ENCODE measurements at regions not wholly inside any gene's neighbourhood (a gene's known extent, or its start where the extent isn't known, plus 50 kb on each side); places are given as distances from the start of the nearest gene placed in this dataset.

- Histone ChIP-seq H3K4me3 (IDR thresholded peaks at IDR 0.05; ENCODE audit: insufficient read depth, low read depth, low read length) (no peak overlapping the region), H3K4me1 (ENCODE audit: low read depth, poor library complexity, severe bottlenecking) (peaks cover 65% of the 10 kb centered on the region), H3K27me3 (ENCODE audit: insufficient read depth, low read depth) (no peaks in the 10 kb centered on the region), H2AFZ (ENCODE audit: low read depth) (no peak overlapping the region), H4K20me1 (ENCODE audit: insufficient read depth) (no peaks in the 10 kb centered on the region), H3K79me2 (ENCODE audit: insufficient read depth, low read depth) (no peaks in the 10 kb centered on the region), H3K9ac (no peak overlapping the region), H3K36me3 (ENCODE audit: insufficient read depth) (no peaks in the 10 kb centered on the region), H3K4me2 (peak overlapping the region; percentile 31; the same call in 1 of the 2 replicates), H3K27ac (no peak overlapping the region)
- TF ChIP-seq CTCF (conservative IDR thresholded peaks at IDR 0.05; ENCODE audit: low read depth, low read length) = no peak
Measured at GRCh38 chr3:140752499-140752898, 74.6 kb downstream of the TRIM42 start.

DNA sequence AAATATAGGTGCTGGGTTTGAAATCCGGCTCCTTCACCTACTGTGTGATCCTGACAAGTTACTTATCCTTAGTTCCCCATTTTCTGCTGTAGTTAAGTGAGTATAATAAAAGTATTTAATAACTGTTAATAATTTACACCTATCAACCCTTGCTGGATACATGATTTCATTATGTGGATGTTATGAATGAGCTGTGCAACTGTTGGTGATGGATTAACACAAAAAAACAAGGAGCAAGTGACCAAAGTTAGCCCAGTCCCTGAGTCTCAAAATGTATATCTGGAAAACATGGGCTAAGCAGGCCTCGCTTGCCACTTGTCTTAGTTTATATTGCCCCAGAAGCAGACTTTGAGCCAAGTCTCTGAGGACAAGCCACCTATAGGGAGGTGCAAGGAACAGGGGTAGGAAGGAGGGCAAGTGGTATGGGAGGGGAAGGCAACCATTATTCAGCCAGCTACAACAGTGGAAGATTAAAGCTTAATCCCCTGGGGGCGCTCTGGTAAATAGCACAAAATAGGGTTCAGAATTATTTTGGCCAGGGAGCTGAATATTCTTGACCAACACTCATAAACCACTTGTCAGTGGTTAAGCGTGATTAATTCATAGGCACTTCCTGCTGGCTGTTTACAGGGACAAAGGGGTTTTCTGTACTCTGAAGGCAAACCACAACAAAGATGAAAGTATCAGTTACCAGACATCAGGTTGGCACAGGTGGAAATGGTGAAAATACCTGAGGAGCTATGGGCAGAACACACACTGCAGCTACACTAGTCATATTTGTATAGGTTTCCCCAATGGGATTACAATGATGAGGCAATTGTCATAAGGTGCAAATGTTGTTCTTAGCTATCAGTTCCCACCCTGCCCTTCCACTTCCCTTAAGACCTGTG lies 76.2 kb downstream of the TRIM42 start:
- Histone ChIP-seq H3K27me3 (ENCODE audit: insufficient read depth, low read depth) (no peaks in the 10 kb centered on the region), H4K20me1 (ENCODE audit: insufficient read depth) (no peaks in the 10 kb centered on the region), H3K4me2 (peak overlapping the region; percentile 76), H3K36me3 (ENCODE audit: insufficient read depth) (no peaks in the 10 kb centered on the region), H3K27ac (peak overlapping the region; percentile 51; the same call in 1 of the 2 replicates), H3K79me2 (ENCODE audit: insufficient read depth, low read depth) (no peaks in the 10 kb centered on the region), H2AFZ (ENCODE audit: low read depth) (no peak overlapping the region), H3K4me3 (IDR thresholded peaks at IDR 0.05; ENCODE audit: insufficient read depth, low read depth, low read length) (no peak overlapping the region), H3K4me1 (ENCODE audit: low read depth, poor library complexity, severe bottlenecking) (peaks cover 82% of the 10 kb centered on the region), H3K9ac (peak overlapping the region; percentile 17; the same call in 1 of the 2 replicates)
- TF ChIP-seq CTCF (conservative IDR thresholded peaks at IDR 0.05; ENCODE audit: low read depth, low read length) = peak; percentile 43; the same call in 1 of the 2 replicates

- Histone ChIP-seq H3K4me2 (peak overlapping the region; percentile 76), H3K36me3 (ENCODE audit: insufficient read depth) (no peaks in the 10 kb centered on the region), H3K79me2 (ENCODE audit: insufficient read depth, low read depth) (no peaks in the 10 kb centered on the region), H3K27ac (peak overlapping the region; percentile 51; the same call in 1 of the 2 replicates), H3K4me3 (IDR thresholded peaks at IDR 0.05; ENCODE audit: insufficient read depth, low read depth, low read length) (no peak overlapping the region), H4K20me1 (ENCODE audit: insufficient read depth) (no peaks in the 10 kb centered on the region), H3K27me3 (ENCODE audit: insufficient read depth, low read depth) (no peaks in the 10 kb centered on the region), H3K9ac (peak overlapping the region; percentile 17; the same call in 1 of the 2 replicates), H3K4me1 (ENCODE audit: low read depth, poor library complexity, severe bottlenecking) (peaks cover 87% of the 10 kb centered on the region), H2AFZ (ENCODE audit: low read depth) (no peak overlapping the region)
- no peak for TF ChIP-seq CTCF (conservative IDR thresholded peaks at IDR 0.05; ENCODE audit: low read depth, low read length)
Measured at GRCh38 chr3:140754936-140755335, 77.1 kb downstream of the TRIM42 start.

DNA sequence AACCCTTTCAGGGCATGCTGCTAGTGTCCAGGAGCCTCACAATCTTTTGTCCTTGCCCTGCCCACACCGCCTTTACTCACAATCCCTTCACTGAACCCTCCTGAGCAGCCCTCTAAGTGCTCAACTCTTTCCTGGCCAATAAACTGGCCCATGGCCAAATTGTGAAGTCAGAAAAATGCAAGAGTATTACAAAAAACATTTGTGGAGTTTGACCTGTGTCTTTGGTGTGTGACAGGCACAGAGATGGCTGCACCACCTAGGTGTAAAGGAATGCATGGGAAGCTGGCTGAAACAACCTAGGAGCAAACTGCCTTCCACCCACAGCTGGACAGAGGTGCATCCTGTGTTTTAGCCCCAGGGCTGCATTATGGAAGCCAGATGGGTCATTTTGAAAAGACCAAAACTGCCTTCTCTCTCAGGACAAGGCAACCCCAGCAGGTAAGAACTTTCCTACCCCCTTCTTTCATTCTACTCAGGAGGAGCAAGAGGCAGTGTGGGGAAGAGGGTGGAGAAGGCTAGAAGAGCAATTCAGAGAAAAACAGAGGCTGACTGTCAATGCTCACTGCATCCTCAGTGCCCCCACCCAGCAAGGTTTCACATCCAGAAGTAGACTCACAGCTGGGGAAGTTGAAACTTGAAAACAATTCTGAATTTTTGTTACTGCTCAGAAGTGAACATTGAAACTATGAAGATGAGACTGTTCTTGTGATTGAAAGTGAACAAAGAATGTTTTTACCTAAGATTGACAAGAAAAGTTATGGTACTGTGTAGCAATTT lies 78.6 kb downstream of the TRIM42 start:
- no peak for TF ChIP-seq CTCF (conservative IDR thresholded peaks at IDR 0.05; ENCODE audit: low read depth, low read length)
- Histone ChIP-seq H3K27me3 (ENCODE audit: insufficient read depth, low read depth) (no peaks in the 10 kb centered on the region), H3K27ac (peak overlapping the region; percentile 53), H3K9ac (no peak overlapping the region; the same call in 1 of the 2 replicates), H3K36me3 (ENCODE audit: insufficient read depth) (no peaks in the 10 kb centered on the region), H3K4me3 (IDR thresholded peaks at IDR 0.05; ENCODE audit: insufficient read depth, low read depth, low read length) (no peak overlapping the region), H3K79me2 (ENCODE audit: insufficient read depth, low read depth) (no peaks in the 10 kb centered on the region), H3K4me2 (peak overlapping the region; percentile 76), H2AFZ (ENCODE audit: low read depth) (no peak overlapping the region), H4K20me1 (ENCODE audit: insufficient read depth) (no peaks in the 10 kb centered on the region), H3K4me1 (ENCODE audit: low read depth, poor library complexity, severe bottlenecking) (peaks cover 97% of the 10 kb centered on the region)

Measured in KMS-11 (cell line).